SW480 (cell line): ENCODE measurements at regions not wholly inside any gene's neighbourhood (a gene's known extent, or its start where the extent isn't known, plus 50 kb on each side); places are given as distances from the start of the nearest gene placed in this dataset.
"Not testable (repeated sequence)": the region's sequence is repeated elsewhere in the genome, so short reads cannot be mapped to it uniquely, and the experiment has no call there.

Source experiments
- DNase-seq: peaks from one replicate; pipeline ENCODE4 v3.0.0-alpha.2; 2016; ENCODE audit warnings: low spot score

DNA sequence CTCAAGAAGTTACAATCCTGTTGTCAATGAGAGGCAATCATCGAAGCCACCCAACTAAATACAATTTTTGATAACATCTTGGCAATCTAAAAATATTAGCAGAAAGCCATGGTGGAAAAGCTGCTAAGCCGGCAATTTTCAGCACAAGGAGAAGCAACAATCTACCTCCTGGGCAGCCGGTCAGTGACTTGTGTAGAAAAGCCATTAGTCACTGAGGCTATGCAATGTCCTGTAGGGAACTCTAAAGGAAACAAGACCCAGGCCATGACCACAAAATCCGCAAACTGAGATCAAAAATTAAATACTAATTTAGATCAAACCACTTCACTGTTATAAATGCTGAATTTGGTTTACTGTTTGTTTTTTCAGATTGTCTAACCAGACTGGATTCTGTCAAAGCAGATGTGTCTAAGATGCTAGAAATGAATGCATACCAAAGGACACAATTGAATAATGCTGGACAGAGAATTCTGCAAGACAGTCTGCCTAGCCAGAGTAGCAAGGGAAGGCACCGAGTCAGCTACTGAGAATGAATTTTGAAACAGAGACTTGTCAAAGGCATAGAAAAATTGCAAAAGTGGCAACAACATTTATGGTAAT, 384.8 kb downstream of the PRELID2 start:
- no peak for DNase-seq

DNA sequence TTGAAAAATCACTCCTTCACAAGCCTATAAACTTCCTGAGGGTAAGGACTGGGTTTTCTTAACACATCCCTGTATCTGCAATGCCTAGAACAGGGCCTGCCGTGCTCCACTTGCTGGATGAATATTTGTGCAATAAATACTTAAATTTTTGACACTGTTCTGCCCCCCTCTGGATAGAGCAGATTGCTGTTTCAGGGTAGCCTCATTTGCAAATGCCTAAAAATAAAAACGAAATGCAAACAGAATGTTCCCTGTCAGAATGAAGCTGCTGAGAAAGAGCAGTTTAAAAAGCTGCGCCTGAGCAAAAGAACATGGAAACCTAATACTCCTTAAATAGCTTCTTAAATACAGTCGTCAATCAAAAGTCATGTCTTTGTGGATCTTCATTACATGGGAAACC, 385.3 kb downstream of the PRELID2 start:
- no peak for DNase-seq

DNA sequence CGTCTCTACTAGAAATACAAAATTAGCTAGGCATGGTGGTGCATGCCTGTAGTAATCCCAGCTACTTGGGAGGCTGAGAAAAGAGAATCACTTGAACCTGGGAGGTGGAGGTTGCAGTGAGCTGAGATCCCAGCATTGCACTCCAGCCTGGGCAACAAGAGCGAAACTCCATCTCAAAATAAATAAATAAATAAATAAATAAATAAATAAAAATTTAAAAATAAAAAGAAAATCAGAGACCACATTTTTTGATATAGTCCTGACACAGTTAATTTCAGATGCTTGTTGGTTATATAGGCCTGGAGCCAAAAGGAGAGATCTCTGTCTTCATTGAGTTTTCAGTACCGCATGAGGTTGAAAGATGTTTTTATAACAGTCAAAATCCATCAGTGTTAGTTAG, 388.3 kb downstream of the PRELID2 start:
- not testable (repeated sequence) for DNase-seq

DNA sequence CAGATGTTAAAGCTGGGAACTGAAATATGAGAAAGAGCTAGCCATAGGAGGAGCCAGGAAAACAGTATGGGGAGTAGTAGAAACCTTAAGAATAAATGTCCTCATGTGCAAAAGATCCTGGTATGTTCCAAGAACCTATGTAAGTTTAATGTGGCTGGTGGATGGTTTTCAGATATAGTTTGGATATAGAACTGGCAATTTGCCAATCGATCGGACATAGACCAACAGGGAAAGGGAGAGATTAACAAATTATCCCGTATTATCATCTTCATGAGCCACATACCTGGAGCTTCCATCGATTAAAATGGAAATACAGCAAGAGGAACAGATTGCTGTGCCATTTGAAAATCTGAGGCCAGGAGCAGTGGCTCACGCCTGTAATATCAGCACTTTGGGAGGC, 388.7 kb downstream of the PRELID2 start:
- no peak for DNase-seq

DNA sequence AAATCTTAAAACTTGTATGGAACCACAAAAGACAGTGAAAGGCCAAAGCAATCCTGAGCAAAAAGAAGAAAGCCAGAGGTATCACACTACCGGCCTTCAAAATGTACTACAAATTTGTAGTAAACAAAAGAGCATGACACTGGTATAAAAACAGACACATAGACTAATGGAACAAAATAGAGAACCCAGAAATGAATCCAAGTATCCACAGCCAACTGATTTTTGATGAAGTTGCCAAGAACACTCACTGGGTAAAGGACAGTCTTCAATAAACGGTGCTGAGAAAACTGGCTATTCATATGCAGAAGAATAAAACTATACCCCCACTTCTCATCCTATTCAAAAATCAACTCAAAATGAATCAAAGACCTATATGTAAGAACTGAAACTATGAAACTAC, 390.1 kb downstream of the PRELID2 start:
- DNase-seq: no peak

DNA sequence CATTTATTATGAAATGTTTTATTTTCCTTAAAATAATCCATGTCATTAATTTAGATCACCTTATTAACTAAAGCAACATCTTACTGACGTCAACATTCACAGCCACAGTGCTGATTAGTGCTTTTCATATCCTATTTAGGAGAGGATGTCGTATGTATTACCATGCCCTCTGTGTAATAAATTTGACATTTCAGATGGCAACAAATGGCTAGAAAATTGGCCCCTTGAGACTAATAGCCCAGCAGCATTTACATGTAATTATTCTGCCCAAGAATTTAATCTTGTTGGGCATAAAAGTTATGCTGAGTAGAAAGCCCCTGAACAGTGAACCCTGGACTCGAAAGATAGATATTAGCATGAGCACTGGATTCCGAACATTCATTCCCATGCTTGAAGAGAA, 391.2 kb downstream of the PRELID2 start:
- no peak for DNase-seq

DNA sequence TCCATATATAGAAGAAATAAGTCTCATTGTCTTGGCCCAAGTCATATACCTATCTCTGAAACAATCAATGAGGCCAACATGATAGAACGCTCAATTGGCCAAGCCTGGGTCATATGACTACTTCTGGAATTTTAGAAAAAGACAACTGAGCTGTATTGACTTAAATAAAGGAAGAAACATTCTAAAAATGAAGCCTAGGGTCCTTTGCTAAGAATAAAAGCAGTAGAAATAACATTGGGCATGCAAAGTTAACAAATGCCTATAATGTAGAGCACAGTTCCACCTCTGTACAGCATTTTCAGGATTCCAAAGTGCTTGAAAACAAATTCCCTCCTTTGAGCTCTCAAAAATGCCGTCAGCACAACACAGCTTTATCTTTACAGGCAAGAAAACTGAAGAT, 391.8 kb downstream of the PRELID2 start:
- DNase-seq: no peak

DNA sequence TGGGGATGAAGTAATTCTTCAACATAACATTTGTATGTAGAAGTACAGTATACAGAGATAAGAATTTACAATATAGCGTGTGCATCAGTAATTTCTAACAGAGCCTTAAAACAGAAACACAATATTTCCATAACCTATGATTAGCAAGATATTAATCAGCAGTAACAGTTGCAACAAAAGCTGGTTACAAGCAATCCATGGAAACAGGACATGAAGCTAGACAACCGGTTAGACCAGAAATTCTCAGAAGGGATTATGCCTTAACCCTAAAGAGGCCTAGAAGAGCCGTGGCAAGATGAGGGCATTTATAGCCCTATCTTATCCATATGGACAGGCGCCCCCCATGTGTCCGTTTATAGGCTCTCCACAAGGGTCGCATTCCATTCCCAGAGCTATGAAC, 392.5 kb downstream of the PRELID2 start:
- not testable (repeated sequence) for DNase-seq

DNA sequence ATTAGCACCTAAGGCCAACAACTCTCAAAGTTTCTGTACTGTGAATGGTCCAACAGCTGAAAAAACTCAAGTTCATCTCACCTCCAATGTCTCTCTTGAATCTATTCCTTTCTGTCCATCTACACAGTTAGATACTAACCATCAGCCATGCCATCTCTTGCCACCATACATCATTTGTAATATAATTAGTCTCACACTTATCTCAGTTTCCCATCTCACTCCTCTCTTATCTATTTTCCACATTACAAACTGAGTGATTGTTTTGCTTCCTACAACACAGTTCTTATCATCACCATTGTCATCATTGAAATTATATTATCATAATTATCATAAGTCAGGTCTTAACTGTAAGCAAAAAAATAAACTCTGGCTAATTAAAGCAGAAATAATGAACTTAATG, 393.9 kb downstream of the PRELID2 start:
- DNase-seq: no peak

DNA sequence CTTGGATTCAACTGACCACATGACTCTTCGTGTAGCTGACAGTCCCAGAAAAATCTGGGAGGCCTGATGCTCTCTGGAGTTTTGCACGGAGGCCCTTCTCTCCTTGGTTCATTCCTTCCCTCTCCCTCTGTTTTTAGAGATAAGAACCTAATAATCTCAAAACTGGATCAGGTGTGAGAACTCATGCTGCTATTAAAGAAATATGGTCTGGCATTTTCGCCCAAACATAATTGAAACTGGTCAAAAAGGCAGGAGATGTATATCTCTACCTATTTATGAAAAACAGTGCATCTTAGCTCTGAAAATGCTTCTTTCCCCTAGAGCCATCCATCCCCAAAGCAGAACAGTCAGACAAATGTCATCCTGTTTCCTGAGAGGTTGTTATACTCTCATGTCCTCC, 397.5 kb downstream of the PRELID2 start:
- no peak for DNase-seq

DNA sequence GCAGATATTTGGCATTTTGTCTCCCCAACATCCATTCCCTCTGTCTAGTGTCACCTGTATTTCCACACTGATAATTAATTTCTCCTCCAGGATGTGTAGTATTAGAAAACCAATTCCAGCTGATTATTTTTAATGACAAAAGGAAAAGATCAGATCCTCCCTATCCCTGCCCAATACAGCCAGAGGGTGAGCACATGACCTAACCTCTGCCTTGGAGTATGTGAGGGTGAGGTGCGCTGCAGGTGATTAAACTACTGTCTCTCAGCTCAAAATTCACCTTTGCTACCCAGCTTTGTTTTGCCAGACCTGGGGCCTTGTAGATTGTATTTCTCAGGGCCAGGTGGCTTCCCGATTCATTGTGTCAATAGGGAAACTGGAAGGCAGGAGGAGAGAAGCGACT, 402.1 kb downstream of the PRELID2 start:
- no peak for DNase-seq

DNA sequence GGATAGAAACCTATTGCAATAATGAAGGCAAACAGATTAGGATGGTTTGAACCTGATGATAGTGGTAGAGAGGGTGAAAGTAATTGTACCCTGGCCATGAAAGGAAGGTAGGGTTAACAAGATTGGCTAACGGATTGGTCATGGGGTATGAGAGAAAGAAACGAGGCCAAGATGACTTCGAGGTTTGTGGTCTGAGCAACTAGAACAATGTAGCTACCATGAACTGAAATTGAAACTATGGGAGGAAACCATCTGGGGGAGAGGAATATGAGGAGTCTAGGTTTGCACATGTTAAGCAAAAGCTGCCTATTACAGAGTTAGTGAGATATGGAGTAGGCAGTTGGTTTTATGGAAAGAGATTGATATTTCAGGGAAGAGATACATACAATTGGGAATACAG, 406.0 kb downstream of the PRELID2 start:
- no peak for DNase-seq

DNA sequence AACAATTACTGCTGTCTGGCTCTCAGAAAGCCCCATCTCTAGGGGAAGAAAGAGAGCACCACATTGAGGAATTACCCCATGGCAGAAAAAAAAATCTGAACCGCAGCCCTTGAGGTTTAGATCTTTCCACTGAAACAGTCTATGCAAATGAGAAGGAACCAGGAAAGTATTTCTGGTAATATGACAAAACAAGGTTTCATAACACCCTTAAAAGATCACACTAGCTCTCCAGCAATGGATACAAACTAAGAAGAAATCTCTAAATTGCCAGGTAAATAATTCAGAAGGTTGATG, 427.1 kb downstream of the PRELID2 start:
- no peak for DNase-seq

DNA sequence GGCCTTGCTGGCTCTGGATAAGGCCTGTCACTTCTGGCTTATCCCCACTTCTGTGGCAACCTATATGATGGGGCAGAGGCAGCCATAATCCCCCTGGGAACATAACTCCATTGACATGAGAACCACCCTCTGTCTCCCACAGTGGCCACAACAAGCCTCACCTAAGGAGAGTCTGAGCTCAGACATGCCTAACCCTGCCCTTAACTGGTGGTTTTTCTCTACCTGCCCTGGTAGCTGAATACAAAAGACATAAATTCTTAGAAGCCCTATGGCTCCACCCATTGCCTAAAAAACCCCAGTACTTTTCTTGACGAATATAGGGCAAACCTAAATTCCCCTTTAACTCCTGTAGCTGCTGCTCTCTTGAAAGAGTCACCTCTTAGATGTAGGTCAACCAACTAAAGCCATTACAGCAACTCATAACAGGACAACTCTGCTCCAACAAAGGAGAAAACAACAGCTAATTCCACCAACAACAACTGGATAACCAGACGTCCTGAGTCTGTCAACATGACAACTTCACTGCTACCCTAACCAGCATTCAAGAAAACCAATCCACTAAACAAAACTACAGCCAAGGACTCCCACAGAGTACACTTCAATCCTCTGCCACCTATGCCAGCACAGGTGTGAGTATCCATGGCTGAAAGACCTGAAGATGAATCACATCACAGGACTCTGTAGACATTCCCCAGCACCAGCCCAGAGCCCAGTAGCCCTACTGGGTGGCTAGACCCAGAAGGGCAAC, 427.7 kb downstream of the PRELID2 start:
- DNase-seq: no peak

DNA sequence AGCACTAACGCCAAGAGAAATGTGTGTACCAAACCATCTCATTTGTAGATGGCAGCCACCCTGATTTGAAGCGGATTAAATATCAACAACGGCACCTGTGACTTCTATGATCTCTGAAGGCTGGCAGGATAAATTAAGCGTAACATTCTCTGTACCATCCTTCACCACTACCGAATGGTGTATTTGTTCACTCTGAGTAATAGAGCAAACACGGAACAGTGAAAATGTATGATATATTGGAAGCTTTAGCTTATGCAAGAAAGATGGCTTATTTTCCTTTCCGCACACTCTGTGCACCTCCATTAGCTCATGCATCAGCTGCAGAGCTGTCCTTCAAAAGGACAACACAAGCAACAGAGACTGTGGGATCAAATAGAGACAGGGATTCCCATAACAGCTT, 431.1 kb downstream of the PRELID2 start:
- no peak for DNase-seq

DNA sequence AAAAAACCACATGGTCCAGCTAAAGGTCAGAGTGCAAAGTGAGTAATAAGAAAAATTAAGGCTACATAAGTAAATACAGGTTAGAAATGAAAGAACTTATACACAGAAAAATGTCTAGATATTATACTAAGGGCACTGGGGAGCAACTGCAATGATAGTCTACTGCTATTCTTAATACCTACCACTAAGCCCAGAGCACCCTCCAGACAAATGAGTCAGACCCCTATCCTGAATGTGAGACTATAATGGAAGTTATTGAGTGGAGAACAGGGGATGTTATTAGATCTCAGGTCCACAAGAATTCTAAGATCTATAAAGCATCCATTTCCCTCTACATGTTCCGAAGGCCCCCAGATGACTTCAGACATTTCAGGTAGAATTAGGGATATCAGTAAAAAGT, 438.3 kb downstream of the PRELID2 start:
- DNase-seq: no peak

DNA sequence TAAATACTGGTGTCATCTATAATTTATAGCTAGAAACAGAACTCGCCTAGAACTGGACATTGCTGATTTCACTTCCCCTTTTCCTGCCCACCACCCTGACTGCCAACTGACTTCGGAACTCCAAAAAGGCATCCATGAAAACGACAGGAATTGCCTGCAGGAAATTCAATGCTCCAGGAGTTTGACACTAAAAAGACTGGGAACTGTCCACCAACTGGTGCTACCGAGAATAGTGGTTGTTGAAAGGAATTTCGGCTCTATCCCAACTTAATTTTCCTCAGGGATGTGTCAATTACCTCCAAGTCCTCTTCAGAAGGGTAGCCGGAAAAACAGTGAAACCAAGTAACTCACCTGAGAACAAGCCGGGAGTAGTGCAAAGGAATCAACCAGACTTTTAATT, 440.0 kb downstream of the PRELID2 start:
- not testable (repeated sequence) for DNase-seq

DNA sequence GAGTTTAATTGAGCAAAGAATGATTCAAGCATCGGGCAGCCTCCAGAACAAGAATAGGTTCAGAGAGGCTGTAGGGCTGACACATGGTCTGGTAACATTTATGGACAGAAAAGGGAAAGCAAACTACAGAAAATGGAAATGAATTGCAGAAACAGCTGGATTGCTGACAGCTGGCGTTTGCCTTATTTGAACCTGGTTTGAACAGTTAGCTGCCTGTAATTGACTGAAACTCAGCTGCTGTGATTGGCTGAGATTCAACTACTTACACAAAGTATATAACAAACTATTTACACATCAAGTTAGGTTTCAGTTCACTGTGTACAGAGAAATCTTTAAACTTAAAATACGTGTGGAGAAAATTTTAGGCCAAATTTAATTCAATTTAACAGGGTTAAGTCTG, 441.7 kb downstream of the PRELID2 start:
- DNase-seq: no peak

DNA sequence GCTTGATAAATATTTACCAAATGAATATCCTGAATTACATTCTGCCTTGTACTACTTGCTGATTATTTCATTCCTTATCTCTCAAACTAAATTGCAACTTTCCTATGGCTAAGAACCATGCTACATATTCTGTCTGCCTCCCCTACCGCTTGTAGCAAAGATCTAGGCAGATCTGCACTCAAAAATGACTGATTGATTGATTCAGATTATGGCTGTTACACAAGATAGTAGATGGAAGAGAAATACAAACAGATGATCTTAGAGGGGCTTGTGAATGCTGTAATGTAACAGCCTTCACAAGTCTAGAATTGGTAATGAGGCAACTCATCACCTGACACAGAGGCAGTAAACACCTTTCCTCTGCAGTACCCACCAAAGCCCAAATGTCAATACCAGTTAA, 446.1 kb downstream of the PRELID2 start:
- no peak for DNase-seq

DNA sequence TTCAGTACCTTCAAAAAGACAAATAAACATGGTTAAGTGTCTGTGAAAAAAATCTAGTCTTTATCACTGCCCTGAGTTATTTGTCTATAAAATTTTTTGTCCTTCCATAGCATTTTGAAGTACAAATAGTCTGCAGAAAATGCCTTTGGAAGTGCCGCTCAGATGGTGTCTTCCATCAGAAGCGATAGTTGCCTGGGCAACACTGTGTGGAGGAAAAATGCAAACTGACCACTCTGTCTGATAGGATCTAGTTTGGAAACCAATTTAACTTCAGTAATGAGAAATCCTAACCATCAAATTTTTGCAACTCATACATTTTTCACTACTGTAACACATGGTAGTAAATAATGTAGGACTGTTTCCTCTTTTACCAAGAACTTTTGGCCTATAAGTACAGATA, 449.9 kb downstream of the PRELID2 start:
- no peak for DNase-seq

DNA sequence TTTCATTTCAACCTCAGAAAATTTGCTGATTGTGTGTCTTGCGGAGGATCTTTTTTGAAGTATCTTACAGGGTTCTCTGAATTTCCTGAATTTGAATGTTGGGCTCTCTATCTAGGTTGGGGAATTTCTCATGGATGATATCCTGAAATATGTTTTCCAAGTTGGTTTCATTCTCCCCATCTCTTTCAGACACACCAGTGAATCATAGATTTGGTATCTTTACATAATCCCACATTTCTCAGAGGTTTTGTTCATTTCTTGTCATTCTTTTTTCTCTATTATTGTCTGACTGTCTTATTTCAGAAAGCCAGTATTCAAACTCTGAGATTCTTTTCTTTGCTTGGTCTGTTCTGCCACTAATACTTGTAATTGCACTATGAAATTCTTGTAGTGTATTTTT, 456.9 kb downstream of the PRELID2 start:
- no peak for DNase-seq

DNA sequence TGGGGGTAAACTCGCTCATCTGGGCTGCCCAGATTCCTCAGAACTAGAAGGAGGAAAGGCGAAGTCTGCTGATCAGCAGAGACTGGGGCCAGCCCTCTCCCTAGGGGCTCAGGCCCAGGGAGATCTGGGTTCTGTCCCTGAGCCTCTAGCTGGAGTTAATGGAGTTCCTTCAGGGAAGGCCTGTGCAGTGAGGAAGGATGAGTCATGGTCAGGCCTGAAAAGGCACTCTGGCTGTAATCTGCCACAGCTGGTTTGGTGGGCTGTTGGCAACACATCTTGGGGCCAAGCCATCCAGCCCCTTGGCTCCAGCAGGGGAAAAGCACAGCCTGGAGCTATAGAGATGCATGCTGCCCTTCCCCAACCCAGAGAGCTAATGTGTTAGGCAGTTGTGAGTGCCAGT, 459.6 kb downstream of the PRELID2 start:
- no peak for DNase-seq

DNA sequence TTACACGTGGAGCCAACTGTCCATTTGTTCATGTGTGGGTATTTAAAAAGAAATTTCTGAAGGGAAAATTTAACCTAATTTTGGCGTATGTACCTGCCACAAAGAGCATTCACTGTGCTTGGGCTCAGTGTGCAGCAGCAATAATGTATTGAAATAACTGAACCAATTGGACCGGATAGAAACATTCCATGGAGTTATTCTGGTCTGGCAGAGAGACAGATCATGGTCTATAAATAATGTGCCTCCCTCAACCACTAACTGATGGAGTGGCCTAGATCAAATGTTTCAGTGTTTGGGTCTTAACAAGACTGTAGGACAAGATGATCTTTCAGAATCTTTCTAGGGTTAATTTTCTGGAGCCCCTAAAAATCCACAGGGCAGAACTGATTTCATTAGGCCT, 469.7 kb downstream of the PRELID2 start:
- DNase-seq: no peak

DNA sequence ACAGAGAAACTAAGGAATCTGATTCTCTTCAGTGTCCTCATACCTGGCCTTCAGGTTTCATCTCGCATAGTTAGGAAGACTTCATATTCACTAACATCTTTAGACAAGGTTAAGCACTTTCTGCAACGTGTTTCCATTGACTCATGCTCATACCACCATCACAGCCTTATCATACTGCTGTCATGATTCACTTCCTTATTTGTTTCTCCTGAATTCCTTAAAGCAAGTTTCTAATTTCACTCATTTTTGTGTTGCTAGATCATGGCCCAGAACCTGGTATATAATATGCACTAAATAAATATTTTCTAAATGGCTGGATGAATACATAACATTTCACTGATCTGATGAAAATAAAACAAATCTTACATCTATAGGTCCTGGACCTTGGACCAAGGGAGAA, 472.9 kb downstream of the PRELID2 start:
- no peak for DNase-seq
